DMS114 treated with DMSO at 0.1 percent for 48 hours (cell line): ENCODE measurements at regions not wholly inside any gene's neighbourhood (a gene's known extent, or its start where the extent isn't known, plus 50 kb on each side); places are given as distances from the start of the nearest gene placed in this dataset.

Source experiments
- DNase-seq: peaks from one replicate; lab custom pipeline; 2025; ENCODE audit not compliant: unreplicated experiment; lab: John Stamatoyannopoulos, UW

DNA sequence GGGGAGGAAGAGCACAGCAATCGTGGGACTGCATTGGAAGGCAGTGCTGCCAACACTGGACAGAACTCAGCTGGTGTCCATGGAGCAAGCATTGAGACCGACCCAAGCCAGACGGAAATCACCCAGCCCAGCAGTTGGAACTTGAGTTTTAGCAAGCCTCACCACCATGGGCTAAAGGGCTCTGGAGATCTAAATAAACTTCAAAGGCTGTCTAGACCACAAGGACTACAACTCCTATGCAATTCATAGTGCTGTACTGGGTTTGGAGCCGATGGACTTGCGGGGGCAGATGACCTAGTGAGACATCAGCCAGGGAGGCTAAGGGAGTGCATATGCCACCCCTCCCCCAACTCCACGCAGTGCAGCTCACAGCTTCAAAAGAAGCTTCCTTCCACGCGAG, 243.6 kb upstream of the SLC39A10 start:
- no peak for DNase-seq

DNA sequence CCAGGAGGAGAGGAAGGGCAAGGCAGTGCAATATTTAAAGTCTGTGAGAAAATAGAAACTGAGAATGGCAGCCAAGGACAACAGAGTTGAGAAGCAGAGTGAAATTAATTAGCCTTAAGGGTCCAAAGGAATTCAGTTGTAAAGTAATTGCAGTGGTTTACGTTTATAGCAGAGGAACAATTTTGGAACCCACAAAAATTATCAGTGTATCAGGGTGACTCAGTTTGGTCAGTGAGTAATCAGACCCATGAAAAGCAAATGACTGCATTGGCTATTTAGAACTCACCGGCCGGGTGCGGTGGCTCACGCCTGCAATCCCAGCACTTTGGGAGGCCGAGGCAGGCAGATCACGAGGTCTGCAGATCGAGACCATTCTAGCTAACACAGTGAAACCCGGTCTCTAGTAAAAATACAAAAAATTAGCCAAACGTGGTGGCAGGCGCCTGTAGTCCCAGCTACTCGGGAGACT, 245.8 kb upstream of the SLC39A10 start:
- DNase-seq, result no peak

DNA sequence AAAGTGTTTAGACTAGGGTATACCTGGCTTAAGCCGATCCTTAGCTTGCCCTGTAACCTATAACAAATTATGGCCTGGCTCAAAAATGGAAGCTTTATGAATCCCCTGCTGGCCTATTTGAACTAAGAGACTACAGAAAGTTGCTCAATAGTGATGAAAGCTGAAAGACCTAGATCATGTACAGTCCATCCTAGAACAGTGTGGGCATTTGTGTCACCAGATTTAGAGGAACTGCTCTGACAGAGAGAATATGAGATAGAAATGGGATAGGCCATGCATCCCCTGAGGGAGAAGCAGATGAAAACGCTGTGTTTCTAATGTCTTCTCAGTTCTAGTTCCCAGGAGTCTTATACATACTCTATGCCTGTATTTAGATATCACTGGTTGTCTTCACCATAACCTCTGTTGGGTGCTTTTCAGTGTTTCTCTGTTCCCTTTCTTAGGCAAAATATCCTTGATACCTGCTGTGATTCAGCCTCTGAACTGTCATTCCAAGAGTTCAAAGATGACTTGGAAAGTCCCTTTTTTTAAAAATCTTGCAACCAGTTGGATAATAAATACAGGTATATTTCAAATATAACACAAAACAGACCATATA, 246.9 kb upstream of the SLC39A10 start:
- DNase-seq, result no peak

DNA sequence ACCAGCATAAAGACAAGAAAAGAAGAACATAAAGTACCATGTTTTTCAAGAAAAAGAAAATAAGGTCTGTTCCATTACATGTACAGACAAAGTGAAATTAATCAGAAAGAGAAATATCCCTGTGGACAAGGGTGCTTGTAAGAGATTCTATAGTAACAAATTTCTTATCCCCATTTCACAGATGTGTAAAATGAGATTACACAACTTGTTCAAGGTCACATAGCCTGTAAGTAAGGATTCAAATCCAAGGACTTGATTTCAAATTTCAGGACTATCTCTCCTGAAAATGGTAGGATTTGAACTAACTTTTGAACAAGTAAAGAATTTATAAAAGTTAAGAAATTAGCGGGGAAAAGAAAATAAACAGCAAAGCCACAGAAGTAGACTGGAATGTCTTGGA, 248.2 kb upstream of the SLC39A10 start:
- DNase-seq, result no peak

DNA sequence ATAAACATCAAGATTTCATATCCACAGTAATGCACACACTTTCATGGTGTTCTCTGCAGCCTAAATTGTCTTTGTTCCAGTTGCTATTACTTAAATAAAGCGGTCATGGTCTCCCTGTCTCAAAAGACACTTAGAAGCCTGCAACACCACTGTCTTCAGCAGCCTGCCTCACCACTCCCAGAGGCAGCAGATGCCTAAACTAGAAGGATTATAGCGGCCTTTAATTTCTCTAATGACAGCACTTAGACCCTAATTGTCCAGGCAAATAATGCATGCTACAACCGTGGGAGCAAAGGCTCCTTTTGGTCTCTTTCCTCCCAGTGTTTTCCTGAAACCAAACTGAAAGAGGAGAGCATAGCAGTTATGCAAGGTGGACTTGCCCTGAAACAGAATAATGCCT, 248.8 kb upstream of the SLC39A10 start:
- no peak for DNase-seq

DNA sequence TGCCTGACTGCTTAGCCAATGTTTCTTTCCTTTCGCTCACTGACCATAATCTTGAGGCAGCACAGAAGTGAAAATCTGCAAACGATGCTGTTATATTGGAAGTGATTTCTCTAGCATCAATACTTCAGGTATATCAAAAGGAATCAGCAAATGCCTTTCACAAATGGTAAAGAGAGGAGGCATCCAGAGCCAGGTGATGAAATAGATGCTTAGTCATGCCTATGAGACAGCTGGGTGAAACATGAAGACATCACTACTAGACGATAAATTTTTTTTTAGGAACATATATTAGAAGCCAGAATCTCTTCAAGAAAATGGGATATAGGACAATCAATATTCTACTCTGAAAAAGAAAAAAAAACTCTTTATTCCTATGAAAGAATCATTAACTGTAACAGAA, 249.2 kb upstream of the SLC39A10 start:
- DNase-seq, result no peak

DNA sequence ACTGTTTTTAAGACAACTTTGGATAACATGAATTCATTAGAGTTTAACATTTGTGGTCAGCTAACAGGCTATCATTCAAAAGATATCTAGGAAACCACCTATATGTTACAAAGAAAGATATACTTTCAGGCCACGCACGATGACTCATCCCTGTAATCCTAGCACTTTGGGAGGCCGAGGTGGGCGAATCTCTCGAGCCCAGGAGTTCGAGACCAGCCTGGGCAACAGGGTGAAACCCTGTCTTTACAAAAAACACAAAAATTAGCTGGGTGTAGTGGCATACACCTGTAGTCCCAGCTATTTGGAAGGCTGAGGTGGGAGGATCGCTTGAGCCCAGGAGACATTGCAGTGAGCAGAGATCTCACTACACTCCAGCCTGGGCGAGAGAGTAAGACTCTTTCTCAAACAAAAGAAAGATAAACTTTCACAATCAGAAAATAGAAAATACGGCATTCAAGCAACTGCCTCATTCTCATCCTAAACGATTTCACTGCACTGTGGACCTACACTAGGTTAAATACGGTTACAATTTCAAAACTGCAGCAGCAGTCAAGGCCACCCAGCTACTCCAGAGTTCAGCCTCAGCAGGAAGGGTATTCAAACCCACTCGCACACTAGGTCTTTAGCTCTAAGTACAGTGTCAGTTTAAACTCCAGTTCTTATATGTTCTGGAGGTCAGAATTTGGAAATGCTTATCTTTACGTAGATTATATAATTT, 250.0 kb upstream of the SLC39A10 start:
- no peak for DNase-seq

DNA sequence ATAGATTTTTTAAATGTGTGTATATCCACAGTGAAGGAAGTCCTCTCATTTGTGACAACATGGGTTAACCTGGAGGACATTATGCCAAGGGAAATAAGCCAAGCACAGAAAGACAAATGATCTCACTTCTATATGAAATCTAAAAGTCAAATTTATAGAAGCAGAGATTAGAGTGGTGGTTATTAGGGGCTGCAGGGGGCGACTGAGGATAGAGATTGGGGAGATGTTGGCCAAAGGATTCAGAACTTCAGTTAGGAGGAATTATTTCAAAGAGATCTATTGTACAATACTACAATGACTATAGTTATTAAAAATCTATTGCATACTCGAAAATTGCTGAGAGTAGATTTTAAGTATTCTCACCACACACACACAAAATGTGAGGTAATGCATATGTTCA, 252.4 kb upstream of the SLC39A10 start:
- no peak for DNase-seq

DNA sequence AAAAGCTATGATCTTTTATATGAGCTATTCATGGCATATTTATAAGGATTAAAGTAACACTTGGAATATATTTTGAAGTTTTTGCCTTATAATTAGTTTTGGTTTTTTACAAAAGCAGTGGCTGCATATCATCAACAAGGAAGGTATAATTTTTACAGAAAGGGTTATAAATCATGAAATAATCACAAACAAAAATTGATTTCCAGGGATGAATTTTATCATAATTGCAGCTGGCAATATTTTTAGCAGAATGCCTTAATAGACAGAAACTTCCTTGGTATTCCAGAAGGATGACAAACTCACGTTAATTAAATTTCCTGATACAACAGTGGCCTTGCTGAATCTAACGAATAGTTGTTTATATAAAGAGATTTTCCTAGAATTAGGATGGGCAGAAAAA, 260.5 kb upstream of the SLC39A10 start:
- no peak for DNase-seq

DNA sequence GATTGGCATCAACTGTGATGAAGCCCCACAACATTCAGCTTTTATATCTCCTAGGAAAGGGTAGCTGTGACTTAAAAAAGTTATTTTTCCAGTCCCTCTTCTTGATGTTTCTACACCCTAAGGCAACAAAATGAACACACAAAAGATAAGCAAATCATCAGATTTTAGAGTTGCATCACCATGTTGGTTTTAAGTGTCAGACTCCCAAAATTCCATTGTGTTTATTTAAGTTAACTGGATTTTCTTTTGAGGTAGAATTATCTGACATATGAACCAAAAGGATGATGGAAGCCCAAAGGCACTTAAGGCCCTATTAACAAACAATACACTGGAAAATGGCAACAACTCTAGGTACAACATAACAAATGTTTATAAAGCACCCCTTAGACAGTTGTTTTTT, 261.7 kb upstream of the SLC39A10 start:
- DNase-seq, result no peak

DNA sequence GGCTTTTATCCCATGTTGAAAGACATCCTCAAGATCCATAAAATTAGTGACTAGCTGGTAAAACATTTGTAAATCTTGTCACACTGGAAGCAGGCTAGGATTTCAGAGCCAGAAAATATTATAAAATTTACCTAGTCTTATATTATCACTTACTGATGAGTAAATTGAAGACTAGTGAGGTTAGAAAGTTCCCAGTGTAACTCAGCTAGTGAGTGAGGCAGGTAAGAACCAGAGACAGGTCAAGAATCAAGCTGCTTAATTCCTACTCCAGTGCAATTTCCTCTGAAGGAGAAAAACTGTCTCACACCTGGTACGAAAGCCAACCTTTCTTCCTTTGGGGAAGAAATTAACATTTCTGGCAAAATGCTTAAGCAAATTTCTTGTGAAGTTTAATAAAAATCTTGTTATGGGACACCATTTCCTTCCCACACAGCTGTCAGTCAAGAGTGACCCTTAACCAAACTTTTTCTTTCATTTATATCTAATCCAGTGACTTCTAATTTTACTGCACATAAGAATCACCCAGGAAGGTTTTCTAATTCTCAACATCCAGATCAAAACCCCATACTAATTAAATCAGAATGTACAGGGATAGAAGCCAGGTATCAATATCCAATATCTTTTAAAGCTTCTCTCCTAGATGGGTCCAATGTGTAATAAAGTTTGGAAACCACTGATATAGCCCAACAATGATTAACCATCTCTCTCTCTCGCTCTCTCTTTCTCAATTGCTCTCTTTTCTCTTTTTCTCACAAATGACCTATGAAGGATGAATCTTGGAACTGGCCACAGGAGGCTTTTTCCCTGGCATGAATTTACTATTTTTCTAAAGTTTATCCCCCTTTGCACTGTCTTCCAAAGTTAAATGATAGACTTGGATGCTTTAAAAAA, 264.3 kb upstream of the SLC39A10 start:
- DNase-seq, result no peak

DNA sequence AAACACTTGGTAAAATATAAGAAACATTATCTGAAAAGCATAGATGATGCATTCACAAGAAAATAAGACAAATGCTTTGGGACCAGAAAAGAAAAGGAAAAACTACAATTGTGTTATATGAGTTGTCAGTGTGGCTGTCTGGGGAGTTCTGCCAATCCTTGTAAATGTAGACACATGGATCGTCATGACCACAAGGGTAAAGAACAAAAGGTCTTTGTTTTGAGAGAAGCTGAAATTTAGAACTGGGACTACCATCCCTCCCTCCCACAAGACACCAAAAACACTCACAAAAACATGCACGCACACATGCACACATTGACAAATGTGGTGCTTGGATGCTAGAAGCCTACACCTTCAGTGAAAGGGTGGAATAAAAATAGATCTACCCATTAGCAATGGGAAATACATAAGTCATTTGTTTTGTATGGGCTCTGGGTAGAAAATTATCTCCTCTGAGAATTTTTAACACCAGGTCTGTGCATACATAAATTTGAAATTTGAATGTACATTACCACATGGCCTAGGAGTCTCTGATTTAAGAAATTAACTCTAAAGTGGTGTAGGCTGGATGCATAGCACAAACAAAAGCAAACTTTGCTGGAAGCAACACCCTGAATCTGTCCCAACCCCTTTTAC, 266.2 kb upstream of the SLC39A10 start:
- no peak for DNase-seq

DNA sequence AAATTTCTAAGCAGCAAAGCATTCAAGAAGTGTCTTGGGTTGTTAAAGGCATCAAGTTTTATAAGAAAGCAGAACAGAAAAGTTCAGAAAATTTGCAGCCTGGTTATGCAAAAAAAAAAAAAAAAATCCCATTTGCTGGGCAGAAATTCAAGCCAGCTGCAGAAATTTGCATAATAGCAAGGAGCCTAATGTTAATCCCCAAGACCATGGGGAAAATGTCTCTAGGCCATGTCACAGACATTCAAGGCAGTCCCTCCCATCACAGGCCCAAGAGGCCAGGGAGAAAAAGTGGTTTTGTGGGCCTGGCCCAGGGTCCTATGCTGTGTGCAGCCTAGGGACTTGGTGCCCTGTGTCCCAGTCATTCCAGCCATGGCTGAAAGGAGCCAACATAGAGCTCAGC, 269.0 kb upstream of the SLC39A10 start:
- no peak for DNase-seq

DNA sequence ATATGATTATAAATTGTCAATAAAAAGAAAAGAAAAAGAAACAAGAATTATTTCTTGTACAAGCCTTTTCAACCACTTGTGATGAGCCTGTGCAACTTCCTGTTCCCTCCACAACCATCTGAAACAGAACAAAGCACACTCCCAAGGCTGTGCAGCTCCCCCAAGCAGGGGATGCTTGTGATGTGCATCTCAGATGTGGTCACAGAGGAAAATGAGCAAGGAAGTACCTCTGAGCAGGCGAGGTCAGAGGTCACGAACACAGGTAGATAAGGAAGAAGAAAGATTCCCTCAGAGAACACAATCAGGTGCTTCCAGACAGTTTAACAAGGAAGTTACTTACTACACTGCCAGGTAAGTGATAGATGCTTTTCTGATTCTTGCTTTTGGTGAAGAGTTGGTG, 274.8 kb upstream of the SLC39A10 start:
- DNase-seq, result no peak

DNA sequence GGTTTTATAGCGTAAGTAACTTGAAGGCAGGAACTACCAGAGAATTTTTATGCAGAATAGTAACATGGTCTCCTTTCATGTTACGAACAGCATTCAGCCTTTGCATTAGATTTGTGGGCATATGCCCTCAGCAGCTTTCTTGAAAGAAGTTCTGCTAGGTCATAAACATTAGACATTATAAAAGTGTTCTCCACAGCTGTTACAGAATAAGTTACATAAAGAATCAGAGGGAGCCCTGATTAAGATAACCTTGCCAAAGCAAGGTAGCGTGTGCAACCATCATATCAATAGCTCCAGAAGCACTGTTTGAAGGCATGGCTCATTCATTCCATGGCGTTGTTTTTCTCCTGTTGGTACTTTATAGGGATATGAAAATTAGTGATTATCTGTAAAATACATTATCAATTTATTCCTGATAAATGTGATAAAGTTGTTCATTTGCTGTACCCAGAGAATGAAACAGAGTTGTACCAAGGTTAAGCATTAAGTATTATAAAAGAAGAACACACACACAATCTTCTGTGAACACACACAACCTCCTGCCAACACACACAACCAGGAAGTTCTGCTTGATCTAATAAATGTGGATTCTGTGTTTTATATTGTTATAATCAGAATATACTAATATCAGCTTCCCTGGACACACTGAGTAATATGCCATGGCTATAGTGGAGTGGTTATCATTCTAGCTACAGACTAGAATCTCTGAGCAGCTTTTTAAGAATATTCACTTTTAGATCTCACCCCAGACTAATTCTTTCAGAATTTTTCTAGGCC, 286.7 kb upstream of the SLC39A10 start:
- DNase-seq, result no peak

DNA sequence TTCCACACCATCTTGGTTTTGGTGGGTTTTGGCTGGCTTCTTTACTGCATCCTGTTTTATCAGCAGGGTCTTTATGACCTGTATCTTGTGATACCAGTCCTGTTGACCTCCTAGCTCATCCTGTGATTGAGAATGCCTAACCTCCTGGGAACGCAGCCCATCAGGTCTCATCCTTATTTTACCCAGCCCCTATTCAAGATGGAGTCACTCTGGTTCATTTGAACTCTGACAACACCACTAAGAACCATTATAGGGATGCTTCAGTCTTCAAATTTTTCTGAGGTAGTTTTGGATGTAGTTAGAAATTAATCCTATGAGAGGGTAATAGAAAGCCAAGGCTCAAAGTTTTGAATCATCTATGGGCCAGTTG, 287.8 kb upstream of the SLC39A10 start:
- no peak for DNase-seq

DNA sequence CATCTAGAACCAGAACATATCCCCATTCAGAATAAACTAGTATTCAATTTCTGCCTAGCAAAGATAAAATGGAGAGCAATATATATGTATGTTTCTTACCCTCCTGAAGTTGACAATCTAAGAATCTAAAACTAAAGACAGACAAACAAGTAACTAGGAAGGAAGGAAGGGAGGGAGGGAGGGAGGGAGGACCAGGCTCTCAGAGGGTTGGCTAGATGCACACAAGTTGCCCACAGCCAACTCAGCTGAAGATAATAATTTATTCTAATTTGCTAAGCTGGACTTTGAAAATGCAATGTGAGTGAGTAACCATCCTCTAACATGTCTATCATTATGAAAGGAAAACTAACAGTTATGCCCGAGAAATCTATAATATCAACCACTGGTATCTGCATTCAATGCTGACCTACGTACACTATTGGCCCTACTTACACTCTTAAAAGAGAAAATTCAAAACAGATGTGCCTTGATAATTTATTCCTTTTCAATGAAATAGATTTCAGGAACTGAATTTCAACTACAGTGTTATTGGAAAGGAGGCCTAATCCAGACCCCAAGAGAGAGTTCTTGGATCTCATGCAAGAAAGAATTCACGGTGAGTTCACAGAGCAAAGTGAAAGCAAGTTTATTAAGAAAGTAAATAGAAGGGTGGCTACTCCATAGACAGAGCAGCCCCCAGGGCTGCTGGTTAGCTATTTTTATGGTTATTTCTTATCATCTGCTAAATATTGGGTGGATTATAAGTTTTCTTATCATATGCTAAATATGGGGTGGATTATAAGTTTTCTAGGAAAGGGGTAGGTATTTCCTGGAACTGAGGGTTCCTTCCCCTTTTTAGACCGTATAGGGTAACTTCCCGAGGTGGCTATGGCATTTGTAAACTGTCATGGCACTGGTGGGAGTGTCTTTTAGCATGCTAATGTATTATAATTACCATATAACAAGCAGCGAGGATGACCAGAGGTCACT, 288.5 kb upstream of the SLC39A10 start:
- DNase-seq, result no peak

DNA sequence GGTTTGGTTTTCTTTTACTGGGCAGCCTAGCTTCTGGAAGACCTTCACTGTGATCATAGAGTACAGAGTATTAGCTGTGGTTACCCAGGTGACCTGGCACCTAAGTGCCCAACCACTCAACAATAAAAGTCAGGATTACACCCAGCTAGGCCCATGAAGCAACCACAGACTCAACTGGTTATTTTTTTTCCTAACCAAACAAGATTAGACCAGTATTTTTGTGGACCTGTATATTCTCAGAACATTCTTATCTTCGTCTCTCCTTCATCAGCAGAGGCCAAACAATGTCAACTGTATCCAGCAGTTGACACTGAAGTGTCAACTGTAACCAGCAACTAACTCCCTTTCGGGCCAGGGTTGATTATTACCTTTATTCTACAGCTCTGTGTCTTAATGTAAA, 289.2 kb upstream of the SLC39A10 start:
- DNase-seq, result no peak
